NCI-H128 (cell line): ENCODE measurements at regions not wholly inside any gene's neighbourhood (a gene's known extent, or its start where the extent isn't known, plus 50 kb on each side); places are given as distances from the start of the nearest gene placed in this dataset.

Source experiments
- DNase-seq: peaks from one replicate; lab custom pipeline; 2025; ENCODE audit not compliant: unreplicated experiment; lab: John Stamatoyannopoulos, UW

DNA sequence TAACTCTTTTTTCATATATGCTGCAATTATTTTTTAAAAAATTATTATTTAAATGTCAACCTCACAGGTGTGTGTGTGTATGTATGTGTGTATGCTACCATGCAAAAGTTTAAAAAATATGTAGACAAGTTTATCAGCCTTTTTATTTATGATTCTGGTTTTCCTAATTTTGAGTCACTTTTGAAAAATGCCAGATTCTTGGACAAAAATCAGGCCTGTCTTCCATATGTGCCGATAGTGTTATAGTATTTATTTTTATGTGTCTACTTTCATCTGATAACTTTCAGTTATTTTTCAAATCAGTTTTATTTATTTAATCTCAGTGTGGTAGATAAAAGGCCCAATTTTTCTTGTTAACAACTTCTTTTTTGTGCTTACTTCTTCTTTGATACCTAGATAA lies 176.2 kb downstream of the RDH14 start:
- DNase-seq: no peak

DNA sequence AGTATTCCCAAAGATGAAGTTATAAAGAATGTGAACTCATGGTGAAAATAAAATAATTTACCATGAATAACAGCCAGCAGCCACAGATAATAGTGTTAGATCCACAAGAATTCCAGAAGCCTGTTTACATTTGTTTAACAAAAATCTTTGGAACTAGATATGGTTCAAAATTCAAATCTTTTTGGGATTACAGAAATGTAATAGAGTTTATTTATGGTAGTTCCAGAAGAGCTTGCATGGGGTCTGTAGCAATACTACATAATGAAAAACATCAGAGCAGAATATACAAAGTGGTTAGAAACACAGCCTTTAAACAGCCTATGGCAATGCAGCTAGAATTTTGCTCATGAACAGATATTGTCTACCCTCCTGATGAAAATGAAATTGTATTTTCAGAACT lies 179.1 kb downstream of the RDH14 start:
- no peak for DNase-seq

DNA sequence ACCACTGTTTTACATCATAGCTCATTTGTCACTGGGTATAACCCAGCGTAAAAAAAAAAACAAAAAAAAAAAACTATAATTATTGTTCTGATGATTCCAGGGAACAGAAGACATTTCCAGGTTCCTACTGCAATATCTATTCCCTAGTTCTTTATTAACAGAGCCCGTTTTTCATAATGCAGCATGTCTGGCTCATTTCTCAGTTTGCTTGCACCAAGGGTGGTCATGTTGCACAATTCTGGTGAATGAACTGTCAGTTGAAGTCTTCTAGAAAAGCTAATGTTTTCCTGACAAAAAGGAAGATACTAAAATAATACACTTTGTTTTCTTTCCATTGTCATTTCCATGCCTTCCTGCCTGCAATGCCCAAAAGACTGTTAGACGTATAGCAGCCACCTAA lies 180.1 kb downstream of the RDH14 start:
- no peak for DNase-seq

- DNase-seq: no peak
Measured at GRCh38 chr2:18379870-18380269, 180.6 kb downstream of the RDH14 start.

GRCh38 chr2:18378020-18378653 lies 182.3 kb downstream of the RDH14 start:
- DNase-seq: no peak

DNA sequence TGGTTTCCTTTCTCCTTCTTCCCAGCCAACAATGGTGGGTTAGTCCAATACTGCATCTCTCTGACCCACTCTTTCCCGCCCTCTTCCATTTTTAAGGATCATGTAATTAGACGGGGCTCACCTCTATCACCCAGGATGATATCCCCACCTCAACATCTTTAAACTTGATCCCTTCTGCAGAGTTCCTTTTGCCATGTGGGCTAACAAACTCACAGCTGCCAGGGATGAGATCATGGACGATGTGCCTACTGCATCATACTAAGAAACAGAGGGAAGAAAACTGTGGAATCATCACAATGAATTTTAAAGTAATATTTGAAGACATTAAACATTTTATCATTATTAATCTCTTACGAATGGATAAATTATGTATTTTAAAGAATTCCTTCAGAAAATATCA lies 183.5 kb downstream of the RDH14 start:
- DNase-seq: no peak

GRCh38 chr2:18373664-18374063 lies 186.8 kb downstream of the RDH14 start:
- no peak for DNase-seq

- no peak for DNase-seq
Measured at GRCh38 chr2:18373081-18373480, 187.4 kb downstream of the RDH14 start.

- no peak for DNase-seq
Measured at GRCh38 chr2:18372641-18373040, 187.8 kb downstream of the RDH14 start.

- no peak for DNase-seq
Measured at GRCh38 chr2:18369760-18370159, 190.7 kb downstream of the RDH14 start.

- DNase-seq: no peak
Measured at GRCh38 chr2:18368008-18368407, 192.4 kb downstream of the RDH14 start.

GRCh38 chr2:18365342-18365741 lies 195.1 kb downstream of the RDH14 start:
- DNase-seq: no peak

GRCh38 chr2:18363348-18363747 lies 197.1 kb downstream of the RDH14 start:
- no peak for DNase-seq

DNA sequence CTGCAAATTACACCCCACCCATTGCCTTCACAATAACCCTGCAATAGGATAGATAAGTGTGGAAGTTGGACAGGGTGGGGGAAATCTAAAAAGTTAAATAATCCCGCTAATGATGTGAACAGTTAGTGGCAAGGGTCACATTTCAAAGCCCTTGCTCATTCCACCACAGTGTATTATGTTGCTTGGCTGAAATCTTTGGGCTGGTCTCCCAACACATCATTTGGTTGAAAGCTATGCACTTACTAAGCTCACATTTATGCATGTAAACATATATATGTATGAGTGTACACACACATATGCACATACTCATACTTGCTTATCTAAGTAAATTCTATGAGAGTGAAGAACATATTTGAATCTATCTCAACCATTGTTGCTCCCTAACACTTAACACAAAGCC lies 197.8 kb downstream of the RDH14 start:
- DNase-seq: no peak

DNA sequence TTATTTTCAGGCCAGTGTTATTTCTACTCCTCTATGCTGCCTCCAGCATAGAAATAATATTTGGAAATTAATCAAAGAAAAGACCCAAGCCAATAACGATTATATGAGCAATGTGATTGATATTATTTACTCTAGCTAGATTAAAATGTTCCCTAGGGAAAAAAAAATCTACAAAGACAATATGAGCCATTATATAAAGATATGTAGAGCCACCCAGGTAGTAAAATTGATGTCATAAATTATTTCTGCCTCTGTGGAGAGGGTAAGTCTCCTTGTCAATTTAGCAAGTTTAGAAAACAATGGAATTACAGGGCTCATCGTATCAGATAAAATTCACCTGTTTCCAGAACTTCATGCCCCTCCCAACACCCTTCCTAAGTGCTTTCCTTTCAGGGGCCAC lies 202.9 kb downstream of the RDH14 start:
- no peak for DNase-seq

DNA sequence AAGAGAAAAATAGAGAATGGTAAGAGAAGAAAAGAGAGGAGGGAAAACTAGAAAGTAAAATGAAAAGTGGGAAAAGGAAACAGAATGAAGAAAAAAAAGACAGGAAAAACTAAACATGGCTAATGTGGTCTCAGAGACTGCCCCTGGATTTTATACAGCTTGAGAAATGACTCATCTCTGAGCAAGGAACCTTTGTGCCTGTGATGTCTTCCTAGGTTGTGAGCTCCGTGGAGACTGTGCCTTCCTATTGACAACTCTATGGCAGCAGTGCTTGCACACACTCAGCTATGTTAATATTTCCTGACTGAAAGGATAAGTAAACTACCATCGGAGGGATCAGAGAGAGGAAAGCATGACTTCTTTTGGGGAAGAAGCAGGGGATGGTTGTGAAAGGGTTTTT lies 203.8 kb downstream of the RDH14 start:
- DNase-seq: no peak

DNA sequence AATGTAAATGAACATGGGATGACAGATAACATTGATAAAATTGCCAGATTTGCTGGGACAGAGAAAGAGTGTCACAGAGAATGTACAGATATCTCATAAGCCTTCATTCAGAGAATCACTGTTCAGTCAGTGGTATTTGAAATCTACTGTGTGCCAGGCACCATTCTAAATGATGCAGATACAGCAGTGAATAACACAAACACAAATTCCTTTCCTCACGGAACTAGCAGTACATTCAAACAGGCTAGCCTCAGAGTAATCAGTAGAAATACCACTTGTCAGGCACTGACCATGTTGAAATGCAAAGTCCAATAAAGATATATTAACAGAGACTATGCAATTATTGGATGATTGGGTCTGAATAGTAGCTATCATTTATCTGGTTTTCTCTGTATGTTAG lies 211.0 kb downstream of the RDH14 start:
- no peak for DNase-seq

GRCh38 chr2:18346874-18347273 lies 213.6 kb downstream of the RDH14 start:
- DNase-seq: no peak

- DNase-seq: no peak
Measured at GRCh38 chr2:18346344-18346743, 214.1 kb downstream of the RDH14 start.

DNA sequence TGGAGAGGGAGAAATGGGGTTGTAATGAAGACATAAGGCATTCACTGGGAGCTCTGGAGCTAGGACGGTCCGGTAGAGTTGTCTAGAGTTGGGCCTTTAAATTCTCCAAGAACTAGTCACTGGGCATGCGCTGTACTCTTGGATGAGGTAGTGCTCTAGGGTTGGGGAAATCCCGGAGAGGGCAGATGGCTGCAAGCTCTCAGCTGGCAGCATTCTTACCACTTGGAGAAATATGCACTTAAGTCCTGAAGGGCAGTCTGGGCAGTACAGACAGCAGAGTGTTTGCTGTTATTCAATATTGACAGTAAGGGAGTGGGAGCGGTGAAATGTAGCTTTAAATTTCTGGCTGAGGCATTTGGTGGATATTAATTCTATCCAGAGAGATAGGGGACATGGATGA lies 214.6 kb downstream of the RDH14 start:
- DNase-seq: no peak

- DNase-seq: no peak
Measured at GRCh38 chr2:18342901-18343300, 217.6 kb downstream of the RDH14 start.

- DNase-seq: no peak
Measured at GRCh38 chr2:18339326-18339725, 221.1 kb downstream of the RDH14 start.

GRCh38 chr2:18336975-18337374 lies 223.5 kb downstream of the RDH14 start:
- DNase-seq: no peak

DNA sequence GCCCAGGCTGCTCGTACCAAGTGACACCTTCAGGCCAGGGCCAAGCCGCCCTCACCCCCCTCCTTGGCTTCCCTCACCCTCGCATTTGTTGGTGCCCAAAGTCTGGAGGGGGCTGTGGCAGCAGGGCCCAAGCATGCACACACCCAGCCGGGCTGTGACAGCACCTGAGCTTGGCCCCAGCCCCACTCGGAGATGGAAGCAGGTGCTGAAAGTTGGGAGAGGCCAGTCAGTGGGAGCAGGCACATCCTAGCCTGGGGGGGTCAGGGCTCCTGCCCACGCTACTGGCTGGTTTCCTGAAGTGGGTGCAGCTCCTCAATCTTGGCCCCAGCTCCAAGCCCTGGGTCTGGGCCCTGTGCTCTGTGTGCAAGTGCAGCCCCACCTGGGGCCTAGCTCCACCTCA lies 228.0 kb downstream of the RDH14 start:
- DNase-seq: no peak
